HG03558 (cell line): ENCODE measurements at regions not wholly inside any gene's neighbourhood (a gene's known extent, or its start where the extent isn't known, plus 50 kb on each side); places are given as distances from the start of the nearest gene placed in this dataset.
"Not testable (repeated sequence)": the region's sequence is repeated elsewhere in the genome, so short reads cannot be mapped to it uniquely, and the experiment has no call there.

ENCODE experiments used
- ATAC-seq: cut with Tn5 transposase; IDR thresholded peaks from one replicate; pipeline ENCODE4 v1.9.1; 2021; ENCODE audit warnings: moderate number of reproducible peaks; ENCODE audit not compliant: unreplicated experiment; ENCODE audit errors: extremely low read depth

DNA sequence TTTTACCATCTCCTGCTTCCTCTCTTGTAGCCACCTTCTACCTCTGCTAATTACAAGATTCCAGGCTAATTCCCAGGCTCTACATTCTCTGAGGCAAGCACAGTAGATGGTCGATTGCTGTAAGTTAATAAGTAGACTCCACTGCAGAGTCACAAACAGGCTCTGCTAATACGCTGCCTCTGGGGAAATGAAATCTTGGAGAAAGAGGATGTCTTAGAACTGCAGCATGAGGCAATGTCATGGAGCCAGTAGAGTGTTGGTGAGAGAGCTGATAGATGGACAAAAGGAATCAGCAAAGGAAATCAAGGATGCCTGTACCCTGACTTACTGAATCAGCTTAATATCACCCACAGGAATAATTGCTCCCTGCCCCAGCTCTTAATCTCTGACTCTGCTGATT, 1260.3 kb downstream of the XPNPEP1 start:
- ATAC-seq: no peak

DNA sequence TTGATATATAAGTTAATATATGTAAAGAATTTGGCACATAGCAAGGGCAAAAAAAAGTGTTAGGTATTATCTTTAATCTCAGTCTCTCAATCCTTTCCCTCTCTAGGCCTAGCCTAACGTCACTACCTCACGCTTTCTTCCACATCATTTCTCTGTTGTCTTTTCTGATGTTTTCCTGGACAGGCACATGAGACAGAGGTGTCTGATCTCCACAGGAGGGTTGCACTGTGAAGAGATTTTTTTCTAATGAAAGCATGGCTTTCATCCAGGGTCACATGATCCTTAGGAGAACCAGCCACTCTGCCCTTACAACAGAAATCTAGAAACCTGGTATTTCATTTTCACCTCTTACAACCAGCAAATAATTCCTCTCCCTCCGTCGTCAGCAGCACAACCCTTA, 1268.3 kb downstream of the XPNPEP1 start:
- no peak for ATAC-seq

DNA sequence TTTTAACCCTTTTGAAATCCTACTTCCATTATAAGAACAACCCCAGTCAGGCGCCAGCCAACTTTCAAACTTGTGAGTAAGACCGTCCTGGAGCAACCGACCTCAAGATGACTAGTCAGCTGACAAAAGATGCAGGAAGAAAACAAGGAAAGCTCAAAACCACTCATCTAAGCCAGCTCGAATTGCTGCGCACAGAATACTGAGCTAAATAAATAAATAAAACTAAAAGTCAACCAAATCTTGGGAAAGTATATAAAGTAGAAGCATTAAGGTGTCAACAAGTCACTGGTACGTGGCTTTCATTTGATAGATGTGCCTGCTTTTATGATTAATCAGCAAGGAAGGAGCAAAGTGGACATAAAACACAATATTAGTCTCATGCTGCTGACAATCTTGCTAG, 1269.8 kb downstream of the XPNPEP1 start:
- ATAC-seq: no peak

DNA sequence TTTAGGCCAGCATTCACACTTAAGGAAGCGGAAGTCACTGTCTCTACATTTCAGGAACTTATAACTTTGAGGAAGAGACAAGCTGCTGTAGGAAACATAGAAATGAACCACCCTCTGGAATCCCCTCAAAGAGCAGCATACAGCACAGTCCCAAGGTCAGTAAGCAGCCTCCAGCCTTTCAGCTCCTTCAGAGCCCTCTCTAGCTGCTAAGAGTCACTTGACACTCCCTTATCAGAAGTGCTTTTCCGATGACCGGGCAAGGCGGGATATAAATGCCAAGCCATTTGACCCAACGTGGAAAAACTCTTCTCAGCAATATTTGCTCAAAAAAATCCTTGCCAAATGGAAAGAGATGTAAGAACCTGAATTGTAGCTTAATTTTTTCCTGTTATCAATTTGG, 1284.3 kb downstream of the XPNPEP1 start:
- no peak for ATAC-seq

DNA sequence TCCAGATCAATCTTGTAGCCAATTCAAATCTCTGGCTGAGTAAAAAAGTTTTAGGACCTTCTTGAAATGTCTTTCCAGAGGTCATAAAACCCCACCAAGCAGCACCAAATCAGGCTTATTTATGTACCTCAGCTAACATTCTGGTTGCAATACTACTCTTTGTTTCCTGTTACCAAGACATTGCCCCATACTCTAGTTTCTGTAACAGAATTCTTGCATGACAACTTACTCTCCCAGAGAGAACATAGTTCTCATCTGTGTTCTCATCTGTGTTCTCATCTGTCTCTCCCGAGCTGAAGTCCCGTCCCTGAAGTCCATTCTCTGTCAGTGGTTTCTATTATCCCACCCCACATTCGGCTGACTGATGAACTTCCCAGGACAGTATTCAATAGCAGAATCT, 1285.1 kb downstream of the XPNPEP1 start:
- ATAC-seq: no peak

DNA sequence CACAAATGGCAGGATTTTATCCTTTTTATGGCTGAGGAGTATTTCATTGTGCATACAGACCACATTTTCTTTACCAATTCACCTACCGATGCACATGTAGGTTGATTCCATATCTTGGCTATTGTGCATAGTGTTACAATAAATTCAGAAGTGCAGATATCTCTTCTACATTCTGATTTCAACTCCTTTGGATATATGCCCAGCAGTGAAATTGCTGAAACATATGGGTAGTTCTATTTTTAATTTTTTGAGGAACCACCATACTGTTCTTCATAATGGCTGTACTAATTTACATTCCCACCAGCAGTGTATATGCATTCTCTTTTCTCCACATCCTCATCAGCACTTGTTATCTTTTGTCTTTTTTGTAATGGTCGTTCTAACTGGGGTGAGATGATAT, 1290.3 kb downstream of the XPNPEP1 start:
- ATAC-seq: no peak

DNA sequence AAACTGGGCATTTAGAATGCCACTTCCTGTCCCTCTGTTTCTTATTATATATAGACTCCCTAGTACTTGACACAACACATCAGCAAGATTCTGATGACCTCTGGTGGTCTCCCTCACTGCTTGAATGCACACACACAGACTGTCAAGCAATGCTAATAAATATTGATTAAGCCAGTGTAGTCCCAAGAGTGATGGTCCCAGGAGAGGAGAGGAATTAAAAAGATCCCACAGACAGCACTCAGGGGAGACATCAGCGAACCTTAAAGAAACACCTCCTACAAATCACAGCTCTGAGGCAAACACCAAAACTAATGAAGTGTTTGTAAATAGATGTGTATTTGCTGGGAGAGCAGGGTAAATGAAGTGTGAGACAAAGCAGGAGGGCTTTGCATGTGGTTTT, 1291.2 kb downstream of the XPNPEP1 start:
- ATAC-seq: no peak

DNA sequence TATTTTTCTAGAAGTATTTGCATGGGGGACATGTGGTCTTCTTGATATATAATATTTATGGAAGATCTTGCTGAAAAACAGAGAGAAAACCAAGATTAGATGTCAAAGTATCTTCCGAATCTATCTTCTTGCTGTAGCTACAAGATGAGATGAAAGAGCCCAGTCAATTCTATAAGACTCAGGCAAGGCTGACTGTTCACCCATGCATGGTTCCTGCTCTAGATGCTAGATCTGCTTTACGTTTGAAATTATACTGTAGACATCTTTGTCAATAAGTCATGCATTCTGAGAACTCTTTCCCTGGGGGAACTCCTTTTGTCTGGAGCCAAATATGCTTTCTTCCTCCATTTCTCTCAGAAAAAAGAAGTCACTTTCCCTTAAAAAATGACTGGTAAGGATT, 1292.0 kb downstream of the XPNPEP1 start:
- peak; percentile 94 for ATAC-seq

DNA sequence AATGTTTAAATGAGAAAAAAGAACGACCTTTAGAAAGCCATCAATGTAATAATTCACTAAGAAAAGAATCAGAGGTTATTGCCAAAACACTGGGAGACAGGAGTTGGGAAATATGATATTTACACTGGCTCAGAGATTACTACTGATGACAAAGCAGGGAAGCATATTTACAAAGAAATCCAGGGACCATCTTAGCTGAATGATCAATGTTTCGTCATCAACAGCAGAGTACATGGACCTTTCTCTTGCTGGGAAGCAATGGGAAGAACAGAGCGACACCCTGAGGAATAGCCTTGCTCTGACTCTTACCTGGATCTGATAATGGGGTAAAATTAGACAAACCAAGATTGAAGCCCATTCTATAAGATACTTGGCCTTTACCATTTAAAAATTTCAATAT, 1293.5 kb downstream of the XPNPEP1 start:
- ATAC-seq: no peak

DNA sequence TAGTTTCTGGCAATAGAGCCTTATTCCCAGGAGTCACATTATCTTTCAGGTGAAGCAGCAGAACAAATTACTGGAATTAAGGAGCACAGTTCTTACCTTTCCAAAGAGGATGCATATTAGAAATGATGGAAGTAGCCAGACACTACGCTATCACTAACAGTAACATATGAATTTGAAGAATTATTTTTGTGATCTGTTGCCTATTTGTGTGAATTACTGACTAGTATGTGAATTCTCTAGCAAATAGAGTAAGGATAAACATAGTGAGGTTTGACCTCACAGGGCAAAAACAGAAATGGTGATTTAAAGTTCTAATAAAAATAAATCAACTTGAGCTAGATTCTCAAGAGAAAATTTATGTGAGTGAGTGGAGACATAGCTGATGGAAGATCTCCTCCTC, 1299.3 kb downstream of the XPNPEP1 start:
- ATAC-seq: no peak

DNA sequence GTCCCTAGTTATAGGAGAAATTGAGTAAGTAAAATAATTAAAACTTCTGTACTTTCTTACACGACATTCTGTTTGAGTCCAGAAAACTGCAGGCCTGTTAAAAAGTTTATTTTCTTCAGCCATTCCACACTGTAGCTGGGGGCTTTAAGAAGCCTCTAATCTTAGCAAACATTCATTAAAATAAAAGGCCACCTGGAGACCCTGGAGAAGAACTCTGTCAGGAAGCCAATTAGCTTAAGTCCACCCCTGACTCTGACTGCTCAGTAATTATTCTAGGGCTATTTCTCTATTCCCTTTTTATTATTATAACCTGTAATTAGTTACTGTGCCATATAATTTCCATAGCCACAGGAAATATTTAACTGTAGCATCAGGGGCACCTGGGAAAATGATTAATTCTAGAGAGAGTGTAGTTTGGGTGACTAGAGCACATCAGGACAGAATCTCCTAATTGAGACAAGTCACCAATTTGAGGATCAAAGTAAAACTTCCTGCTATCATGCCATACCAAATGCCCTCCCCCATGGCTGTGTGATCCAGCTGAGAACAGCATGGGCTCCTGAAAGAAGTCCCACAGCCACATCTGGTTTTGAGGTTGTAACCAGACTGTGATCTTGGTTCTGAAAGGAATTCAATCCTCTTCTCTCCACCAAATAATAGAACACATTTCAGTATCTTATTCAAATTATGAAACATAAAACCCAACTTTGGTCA, 1302.3 kb downstream of the XPNPEP1 start:
- no peak for ATAC-seq

DNA sequence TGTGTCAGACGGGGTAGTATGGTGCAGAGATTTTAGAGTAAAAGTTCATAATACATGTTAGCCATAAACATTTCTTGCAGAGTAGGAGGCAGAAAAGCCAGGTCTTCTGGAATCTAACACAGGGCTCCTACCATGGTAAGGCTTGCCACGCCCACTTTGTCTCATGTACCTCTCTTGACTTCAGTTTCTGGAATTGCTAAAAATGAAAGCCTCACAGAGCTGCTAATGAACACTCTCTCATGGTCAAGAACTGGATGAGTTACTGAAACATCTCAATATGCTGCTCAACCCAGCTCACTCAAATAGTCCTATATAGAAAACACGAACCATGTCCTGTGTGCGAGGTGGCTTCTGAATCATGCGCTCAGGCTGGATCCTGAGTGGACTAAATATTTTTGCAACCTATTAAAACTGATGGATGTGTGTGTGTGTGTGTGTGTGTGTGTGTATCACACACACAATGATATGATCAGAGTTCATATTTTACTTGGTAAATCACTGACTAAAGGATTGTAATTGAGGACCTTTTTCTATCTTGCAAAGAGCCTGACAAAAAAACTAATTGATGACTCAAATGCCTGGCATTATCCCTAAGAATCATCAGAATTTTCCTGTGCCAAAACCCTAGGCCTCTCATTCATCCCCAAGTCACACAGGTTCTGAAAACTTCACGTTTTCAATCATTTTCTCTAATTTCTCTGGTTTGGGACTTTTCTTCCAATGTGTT, 1306.6 kb downstream of the XPNPEP1 start:
- ATAC-seq: no peak

DNA sequence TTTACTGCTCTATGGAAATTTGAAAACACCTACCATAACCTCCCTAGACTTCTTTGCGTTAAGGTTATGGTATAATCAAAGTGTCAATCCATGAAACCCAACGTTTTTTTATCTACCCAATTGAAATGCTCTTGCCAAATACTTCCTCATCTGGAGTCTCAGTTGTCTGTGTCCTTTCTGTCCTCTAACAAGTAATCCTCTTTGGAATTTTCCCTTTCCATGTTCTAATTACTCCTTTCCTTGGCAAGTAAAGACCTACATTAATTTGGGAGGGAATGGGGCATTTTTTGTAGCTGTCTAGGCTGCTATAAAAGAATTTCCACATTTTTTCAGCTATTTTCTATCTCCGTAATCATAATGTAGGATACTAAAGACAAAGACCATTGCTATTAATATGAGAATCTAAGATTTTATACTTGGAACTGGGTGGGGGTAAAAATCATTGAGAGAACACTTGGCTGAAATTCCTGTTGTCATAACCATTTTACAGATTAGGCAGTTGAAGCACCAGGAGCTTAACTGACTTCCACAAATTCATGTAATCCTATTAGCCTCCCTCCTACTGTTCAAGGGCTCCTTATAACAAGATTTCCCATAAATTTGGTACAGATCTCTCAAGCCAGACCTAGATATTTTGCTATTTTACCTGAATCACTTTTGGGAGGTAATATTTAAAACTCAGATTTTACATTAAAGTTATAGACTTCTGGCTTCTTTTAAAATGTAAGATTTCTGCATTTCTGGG, 1307.6 kb downstream of the XPNPEP1 start:
- ATAC-seq: no peak

DNA sequence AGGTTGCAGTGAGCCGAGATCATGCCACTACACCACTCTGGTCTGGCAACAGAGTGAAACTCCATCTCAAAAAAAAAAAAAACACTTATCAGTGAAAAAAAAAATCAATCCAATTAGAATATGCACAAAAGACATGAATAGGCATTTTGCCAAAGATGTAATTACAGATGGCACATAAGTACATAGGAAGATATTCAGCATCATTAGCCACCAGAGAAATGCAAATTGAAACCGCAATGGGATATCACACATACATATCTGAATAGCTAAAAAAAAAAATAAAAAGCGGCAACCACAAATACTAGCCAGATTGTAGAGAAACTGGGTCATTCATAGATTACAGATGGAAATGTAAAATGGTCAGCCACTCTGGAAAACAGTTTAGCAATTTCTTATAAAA, 1310.8 kb downstream of the XPNPEP1 start:
- ATAC-seq: no peak

DNA sequence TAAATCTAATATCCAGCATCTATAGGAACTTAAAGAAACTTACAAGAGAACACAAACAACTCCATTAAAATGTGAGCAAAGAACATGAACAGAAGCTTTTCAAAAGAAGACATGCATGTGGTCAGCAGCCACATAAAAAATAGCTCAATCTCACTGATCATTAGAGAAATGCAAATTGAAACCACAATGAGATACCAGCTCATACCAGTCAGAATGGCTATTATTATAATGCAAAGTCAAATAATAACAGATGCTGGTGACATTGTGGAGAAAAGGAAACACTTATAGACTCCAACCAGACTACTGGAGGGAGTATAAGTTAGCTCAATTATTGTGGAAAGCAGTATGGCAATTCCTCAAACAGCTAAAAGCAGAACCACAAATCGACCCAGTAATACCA, 1314.5 kb downstream of the XPNPEP1 start:
- ATAC-seq: no peak

DNA sequence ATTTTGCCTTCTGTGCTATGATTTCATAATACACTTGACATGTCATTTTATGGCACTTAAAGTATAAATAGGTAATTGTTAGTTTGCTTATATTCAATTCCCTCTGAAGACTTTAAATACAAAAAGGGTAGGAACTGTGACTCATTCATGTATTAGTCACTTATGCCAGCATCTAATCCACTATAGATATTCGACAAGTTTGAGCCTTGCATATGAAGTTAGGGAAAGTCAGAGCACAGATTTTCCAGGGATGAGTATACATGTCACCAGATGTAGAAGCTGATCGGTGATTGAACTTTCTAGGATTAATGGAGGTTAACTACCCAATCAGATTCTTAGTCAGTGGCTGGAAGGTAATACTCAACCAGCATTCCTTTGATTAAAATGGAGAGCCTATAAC, 1321.5 kb downstream of the XPNPEP1 start:
- no peak for ATAC-seq

DNA sequence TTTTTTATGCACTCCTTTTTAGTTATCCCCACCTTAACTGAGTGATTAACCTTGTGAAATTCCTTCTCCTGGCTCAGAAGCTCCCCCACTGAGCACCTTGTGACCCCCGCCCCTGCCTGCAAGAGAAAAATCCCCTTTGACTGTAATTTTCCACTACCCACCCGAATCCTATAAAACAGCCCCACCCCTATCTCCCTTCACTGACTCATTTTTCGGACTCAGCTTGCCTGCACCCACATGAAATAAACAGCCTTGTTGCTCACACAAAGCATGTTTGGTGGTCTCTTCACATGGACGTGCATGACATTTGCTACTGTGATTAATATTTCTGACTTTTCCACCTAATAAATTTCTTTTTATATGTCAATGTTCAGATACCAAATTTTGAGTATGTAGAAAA, 1322.8 kb downstream of the XPNPEP1 start:
- ATAC-seq: not testable (repeated sequence)

DNA sequence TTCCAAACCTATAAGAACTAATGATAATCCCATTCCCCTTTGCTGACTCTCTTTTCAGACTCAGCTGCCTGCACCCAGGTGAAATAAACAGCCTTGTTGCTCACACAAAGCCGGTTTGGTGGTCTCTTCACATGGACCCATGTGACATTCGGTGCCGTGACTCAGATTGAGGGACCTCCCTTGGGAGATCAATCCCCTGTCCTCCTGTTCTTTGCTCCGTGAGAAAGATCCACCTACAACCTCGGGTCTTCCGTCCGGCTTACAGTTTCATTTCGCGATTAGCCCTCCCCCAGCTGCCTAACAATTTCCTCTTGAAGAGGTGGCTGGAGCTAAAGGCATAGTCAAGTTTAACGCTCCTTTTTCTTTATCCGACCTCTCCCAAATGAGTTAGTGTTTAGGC, 1324.0 kb downstream of the XPNPEP1 start:
- ATAC-seq: not testable (repeated sequence)

DNA sequence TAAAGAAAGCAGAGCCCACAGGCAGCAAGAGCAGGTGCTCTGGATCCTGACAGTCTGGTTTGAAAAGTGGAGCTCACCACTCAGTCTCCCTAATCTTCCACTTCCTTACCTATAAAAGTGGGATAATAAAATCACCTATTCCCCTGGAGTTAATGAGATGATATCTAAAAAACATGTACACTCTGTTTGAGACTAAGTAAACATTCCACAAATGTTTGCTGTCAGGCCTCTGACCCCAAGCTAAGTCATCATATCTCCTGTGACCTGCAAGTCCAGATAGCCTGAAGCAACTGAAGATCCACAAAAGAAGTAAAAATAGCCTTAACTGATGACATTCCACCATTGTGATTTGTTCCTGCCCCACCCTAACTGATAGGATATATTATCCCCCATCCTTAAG, 1324.5 kb downstream of the XPNPEP1 start:
- ATAC-seq: no peak

DNA sequence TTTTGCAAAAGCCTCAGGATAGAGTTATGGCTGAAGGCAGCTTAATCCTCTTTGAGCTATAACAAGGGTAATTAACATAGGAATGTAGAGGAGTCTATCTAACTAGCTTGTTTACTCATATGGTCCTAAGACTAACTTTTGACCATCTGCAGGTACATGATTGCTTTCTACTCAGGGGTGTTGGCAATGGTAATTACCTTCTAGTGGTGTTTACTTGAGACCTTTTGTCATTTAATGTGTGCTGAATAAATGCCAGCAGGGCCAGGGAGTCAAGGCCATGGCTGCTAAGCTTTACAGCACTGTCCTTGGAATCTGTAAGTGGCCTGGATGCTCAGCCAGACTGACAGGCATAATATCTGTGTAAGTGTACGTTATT, 1325.0 kb downstream of the XPNPEP1 start:
- no peak for ATAC-seq

DNA sequence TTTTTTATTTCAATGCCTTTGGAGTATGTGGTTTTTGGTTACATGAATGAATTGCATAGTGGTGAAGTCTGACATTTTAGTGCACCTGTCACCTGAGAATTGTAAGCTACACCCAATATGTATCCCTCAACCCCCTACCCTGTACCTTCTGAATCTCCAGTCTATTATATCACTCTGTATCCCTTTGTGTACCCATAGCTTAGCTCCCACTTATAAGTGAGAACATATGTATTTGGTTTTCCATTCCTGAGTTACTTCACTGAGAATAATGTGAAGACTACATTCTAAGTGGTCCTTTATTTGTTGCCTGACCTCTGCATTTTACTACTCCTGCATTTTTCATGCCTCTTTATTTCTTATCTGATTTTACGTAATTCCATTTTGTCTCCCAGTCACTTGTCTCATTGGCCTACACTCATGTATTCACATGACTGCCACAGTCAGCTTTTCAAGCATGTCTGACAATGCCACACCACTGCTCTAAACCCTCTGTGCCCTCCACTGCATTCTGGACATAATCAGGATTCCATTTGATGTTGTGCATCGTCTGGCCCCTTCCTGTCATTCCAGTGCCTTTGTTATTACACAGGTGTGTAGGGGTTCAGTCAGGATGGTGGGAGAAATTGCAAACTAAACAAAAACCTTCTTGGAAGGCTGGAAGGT, 1325.5 kb downstream of the XPNPEP1 start:
- ATAC-seq: no peak
